ENCODE measurements at regions not wholly inside any gene's neighbourhood (a gene's known extent, or its start where the extent isn't known, plus 50 kb on each side); places are given as distances from the start of the nearest gene placed in this dataset.
A peak's percentile ranks its signal among the peaks of the same experiment; 100 is the strongest.

- no peak for ATAC-seq
- no peak for DNase-seq (ENCODE audit: low spot score)
- Mint-ChIP-seq H3K27ac (no peak overlapping the region), H3K4me1 (no peaks in the 10 kb centered on the region), H3K4me3 (no peak overlapping the region), H3K9me3 (peaks cover 28% of the 10 kb centered on the region), H3K36me3 (peaks cover 3% of the 10 kb centered on the region; the same call in 1 of the 2 replicates), H3K27me3 (ENCODE audit: low read depth) (no peaks in the 10 kb centered on the region)
- TF ChIP-seq HMGA2 (CRISPR knock-in tag; IDR thresholded peaks at IDR 0.05) (no peak), SP1 (CRISPR knock-in tag; conservative IDR thresholded peaks at IDR 0.05) (no peak), CDX4 (CRISPR knock-in tag; IDR thresholded peaks at IDR 0.05; ENCODE audit: borderline replicate concordance) (no peak), RORB (CRISPR knock-in tag; IDR thresholded peaks at IDR 0.05) (no peak), HMGXB4 (CRISPR knock-in tag; IDR thresholded peaks at IDR 0.05) (no peak), CBFB (CRISPR knock-in tag; IDR thresholded peaks at IDR 0.05; ENCODE audit: low read depth) (no peak), PREB (CRISPR knock-in tag; IDR thresholded peaks at IDR 0.05; ENCODE audit: borderline replicate concordance) (no peak), NR1H2 (CRISPR knock-in tag; IDR thresholded peaks at IDR 0.05) (no peak), ZNF121 (CRISPR knock-in tag; IDR thresholded peaks at IDR 0.05) (no peak), E2F5 (CRISPR knock-in tag; IDR thresholded peaks at IDR 0.05) (no peak), PRRX2 (CRISPR knock-in tag; IDR thresholded peaks at IDR 0.05) (no peak), ZMAT4 (CRISPR knock-in tag; IDR thresholded peaks at IDR 0.05) (no peak), MXD4 (CRISPR knock-in tag; IDR thresholded peaks at IDR 0.05; ENCODE audit: borderline replicate concordance) (no peak), FOXP1 (CRISPR knock-in tag; IDR thresholded peaks at IDR 0.05; ENCODE audit: borderline replicate concordance) (no peak), ZNF423 (CRISPR knock-in tag; IDR thresholded peaks at IDR 0.05) (no peak), RELA (CRISPR knock-in tag; IDR thresholded peaks at IDR 0.05; ENCODE audit: borderline replicate concordance) (no peak), FOXP4 (CRISPR knock-in tag; IDR thresholded peaks at IDR 0.05) (no peak), MAX (CRISPR knock-in tag; IDR thresholded peaks at IDR 0.05) (no peak)
- POLR2A ChIA-PET: no interaction called here
- CTCF ChIA-PET: interaction anchor here (0.7 kb wide), 1 partner anchor 355 kb away, joined by 3 read pairs; no protein-coding TSS in a partner anchor
These were observed 243.5 kb downstream of the BCL11B start for GRCh38 chr14:99028521-99028920.

GRCh38 chr14:99029145-99029915 lies 242.7 kb downstream of the BCL11B start:
- ChIA-PET CTCF (interaction anchor here (1.1 kb wide), 1 partner anchor 61 kb away, joined by 3 read pairs; no protein-coding TSS in a partner anchor), POLR2A (no interaction called here)
- Mint-ChIP-seq H3K9me3 (peaks cover 28% of the 10 kb centered on the region), H3K4me3 (no peak overlapping the region), H3K27ac (no peak overlapping the region), H3K36me3 (peaks cover 3% of the 10 kb centered on the region; the same call in 1 of the 2 replicates), H3K4me1 (no peaks in the 10 kb centered on the region), H3K27me3 (ENCODE audit: low read depth) (no peaks in the 10 kb centered on the region)
- DNase-seq (ENCODE audit: low spot score) (no peak), ATAC-seq (peak; percentile 61)
- TF ChIP-seq FOXK1 (CRISPR knock-in tag; IDR thresholded peaks at IDR 0.05): no peak
- TF ChIP-seq ZNF423 (CRISPR knock-in tag; IDR thresholded peaks at IDR 0.05): no peak
- no peak for TF ChIP-seq TEAD4 (CRISPR knock-in tag; IDR thresholded peaks at IDR 0.05)
- TF ChIP-seq ZNF138 (CRISPR knock-in tag; conservative IDR thresholded peaks at IDR 0.05): no peak
- no peak for TF ChIP-seq CTCF (IDR thresholded peaks at IDR 0.05)
- TF ChIP-seq FOXP4 (CRISPR knock-in tag; IDR thresholded peaks at IDR 0.05): no peak
- TF ChIP-seq ZNF317 (CRISPR knock-in tag; IDR thresholded peaks at IDR 0.05; ENCODE audit: borderline replicate concordance, low read depth): no peak
- no peak for TF ChIP-seq SMAD4 (CRISPR knock-in tag; IDR thresholded peaks at IDR 0.05)

Measured in WTC11 (cell line).